Activated naive CD4-positive, alpha-beta T cell treated with anti-CD3 and anti-CD28 coated beads, Interleukin-2, amount 50 U/mL, for 24 hours (primary cell): ENCODE measurements at regions not wholly inside any gene's neighbourhood (a gene's known extent, or its start where the extent isn't known, plus 50 kb on each side); places are given as distances from the start of the nearest gene placed in this dataset.

Source experiments
- H3K27ac Mint-ChIP-seq: one replicate; pipeline ENCODE4 v1.8.0; 2021; ENCODE audit warnings: mild to moderate bottlenecking, mixed read lengths
- H3K27me3 Mint-ChIP-seq: one replicate; pipeline ENCODE4 v1.8.0; 2021; ENCODE audit warnings: mixed read lengths
- H3K36me3 Mint-ChIP-seq: one replicate; pipeline ENCODE4 v1.8.0; 2021; ENCODE audit warnings: mixed read lengths
- H3K4me1 Mint-ChIP-seq: one replicate; pipeline ENCODE4 v1.8.0; 2021; ENCODE audit warnings: mixed read lengths
- H3K4me3 Mint-ChIP-seq: one replicate; pipeline ENCODE4 v1.8.0; 2021; ENCODE audit warnings: mild to moderate bottlenecking, mixed read lengths
- H3K9me3 Mint-ChIP-seq: one replicate; pipeline ENCODE4 v1.8.0; 2021; ENCODE audit warnings: mixed read lengths

DNA sequence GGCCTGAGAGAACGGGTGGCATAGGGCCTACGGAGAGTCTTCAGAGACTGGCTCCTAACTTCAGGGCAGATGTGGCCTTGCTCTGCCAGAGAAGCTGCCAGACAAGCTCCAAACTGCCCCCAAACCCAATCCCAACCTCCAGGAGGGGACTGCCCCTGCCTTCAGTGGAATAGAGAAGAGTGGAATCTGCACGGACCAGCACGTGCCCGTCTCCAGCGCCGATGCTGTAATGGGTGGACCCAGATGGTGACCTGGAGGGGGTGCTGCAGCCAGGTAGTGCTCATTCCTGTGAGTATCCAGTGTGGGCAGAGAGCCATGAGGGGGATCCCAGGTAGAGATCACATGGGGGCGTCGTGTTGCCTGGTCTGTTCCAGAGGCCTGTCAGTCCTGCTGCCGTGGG lies 73.2 kb upstream of the NKX1-1 start:
- no peak overlapping the region for H3K27ac Mint-ChIP-seq
- H3K36me3 Mint-ChIP-seq = peaks cover 2% of the 10 kb centered on the region
- peaks cover 7% of the 10 kb centered on the region for H3K9me3 Mint-ChIP-seq
- H3K4me3 Mint-ChIP-seq = no peak overlapping the region
- peaks cover 9% of the 10 kb centered on the region for H3K27me3 Mint-ChIP-seq
- H3K4me1 Mint-ChIP-seq = no peaks in the 10 kb centered on the region

DNA sequence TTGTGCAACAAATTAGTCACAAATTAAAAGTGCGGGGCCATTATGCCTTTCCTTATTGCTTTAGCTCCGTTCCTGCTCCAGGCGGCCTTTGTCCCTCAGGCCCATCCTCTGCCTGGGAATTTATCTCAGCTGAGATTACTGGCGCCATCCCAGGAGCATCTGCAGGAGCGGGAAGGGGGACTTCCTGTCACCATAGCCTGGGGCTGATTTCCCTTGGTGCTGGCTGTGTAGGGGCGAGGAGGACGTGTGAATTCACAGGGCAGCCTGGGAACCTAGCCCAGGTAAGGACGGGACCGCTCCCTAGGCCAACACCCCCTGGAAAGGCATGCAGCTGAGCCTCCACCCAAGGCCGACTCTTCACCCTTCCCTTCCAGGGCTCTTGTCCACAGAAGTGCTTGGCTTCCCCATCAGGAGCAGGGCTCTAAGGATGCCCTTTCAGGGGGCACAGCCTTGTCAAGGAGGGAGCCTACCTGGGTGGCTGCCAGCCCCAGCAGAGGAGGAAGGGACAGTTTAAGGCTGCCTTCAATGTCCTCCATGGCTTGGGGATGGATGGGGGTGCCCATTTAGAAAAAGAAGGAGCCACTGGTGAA lies 72.6 kb upstream of the NKX1-1 start:
- H3K36me3 Mint-ChIP-seq = peaks cover 2% of the 10 kb centered on the region
- peaks cover 4% of the 10 kb centered on the region for H3K9me3 Mint-ChIP-seq
- H3K4me3 Mint-ChIP-seq = no peak overlapping the region
- H3K4me1 Mint-ChIP-seq = no peaks in the 10 kb centered on the region
- no peak overlapping the region for H3K27ac Mint-ChIP-seq
- peaks cover 8% of the 10 kb centered on the region for H3K27me3 Mint-ChIP-seq

DNA sequence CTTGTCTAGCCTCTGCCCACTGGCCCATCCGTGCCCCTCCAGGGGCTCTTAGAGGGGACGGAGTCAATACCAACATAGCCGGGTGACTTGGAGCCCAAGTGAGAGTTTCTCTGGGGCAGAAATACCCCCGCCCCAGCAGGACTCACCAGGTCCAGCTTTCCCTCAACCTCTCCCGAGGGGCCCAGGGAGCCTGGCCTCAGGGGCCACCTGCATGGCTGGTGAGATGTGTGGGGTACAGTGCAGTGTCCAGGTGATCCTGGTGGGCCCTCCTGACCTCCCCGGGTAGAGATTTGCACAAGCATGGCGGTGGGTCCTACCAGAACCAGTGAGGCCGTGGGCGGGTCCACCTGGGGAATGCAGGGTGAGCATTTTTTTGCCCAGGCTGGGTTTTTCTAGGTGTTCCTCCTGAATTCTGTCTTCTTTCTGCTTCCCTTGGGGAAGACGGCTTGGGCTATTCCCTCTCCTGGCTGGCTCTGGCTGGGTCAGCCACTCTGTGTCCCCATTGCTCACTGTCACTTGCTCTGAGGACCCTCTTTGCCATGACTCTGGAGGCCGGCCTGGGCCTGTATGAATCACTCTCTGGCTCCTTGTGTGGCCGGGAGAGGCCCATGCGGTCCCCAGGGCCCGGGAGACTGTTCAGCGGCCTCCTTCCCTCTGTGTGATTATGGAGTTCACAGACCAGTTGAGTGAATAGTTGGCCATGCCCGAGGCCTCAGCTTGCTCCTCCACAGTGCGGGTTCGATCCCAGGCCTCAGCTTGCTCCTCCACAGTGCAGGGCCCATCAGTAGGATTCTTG lies 71.0 kb upstream of the NKX1-1 start:
- Mint-ChIP-seq H3K27me3 (peaks cover 4% of the 10 kb centered on the region), H3K27ac (no peak overlapping the region), H3K36me3 (peaks cover 2% of the 10 kb centered on the region), H3K4me3 (no peak overlapping the region), H3K9me3 (peaks cover 4% of the 10 kb centered on the region), H3K4me1 (no peaks in the 10 kb centered on the region)

DNA sequence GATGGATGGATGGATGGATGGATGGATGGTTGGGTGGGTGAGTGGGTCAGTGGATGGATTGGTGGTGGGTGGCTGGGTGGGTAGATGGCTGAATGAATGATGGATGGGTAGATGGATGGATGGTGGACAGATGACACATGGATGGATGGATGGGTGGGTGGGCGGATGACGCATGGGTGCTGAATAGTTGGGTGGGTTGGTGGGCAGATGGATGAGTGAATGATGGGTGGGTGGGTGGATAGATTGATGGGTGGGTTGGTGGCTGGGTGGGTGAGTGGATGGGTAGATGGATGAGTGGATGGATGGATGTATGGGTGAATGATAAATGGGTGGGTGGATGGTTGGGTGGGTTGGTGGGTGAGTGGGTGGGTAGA lies 69.9 kb upstream of the NKX1-1 start:
- Mint-ChIP-seq H3K27ac (no peak overlapping the region), H3K9me3 (no peaks in the 10 kb centered on the region), H3K4me3 (no peak overlapping the region), H3K27me3 (peaks cover 4% of the 10 kb centered on the region), H3K4me1 (no peaks in the 10 kb centered on the region), H3K36me3 (no peaks in the 10 kb centered on the region)

DNA sequence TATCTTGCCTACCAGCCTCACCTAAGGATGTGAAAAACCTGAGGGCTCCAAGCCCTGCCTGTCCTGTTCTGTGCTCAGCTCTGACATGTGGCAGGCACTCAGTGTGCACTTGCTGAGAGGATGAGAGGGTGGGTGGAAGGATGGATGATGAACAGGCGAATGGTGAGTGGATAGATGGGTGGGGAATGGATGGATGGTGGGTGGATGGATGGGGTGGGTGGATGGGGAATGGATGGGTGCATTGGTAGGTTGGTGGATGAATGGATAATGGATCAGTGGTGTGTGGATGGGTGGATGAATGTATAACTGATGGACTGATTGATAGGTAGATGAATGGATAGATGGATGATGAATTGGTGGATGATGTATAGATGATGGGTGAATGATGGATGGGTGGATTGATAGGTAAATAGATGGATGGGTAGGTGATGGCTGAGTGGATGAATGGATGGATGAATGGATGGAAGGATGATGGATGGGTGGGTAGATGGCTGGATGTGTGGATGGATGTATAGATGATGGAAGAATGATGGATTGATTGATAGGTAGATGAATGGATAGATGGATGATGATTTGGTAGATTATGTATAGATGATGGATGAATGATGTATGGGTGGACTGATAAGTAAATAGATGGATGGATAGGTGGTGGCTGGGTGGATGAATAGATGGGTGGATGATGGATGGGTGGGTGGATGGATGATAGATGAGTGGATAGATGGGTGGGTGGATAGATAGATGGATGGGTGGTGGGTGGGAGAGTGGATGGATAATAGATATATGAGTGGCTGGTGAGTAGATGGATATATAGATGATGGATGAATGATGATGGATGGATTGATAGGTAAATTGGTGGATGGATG lies 69.3 kb upstream of the NKX1-1 start:
- Mint-ChIP-seq H3K27ac (no peak overlapping the region), H3K4me3 (no peak overlapping the region), H3K36me3 (no peaks in the 10 kb centered on the region), H3K4me1 (no peaks in the 10 kb centered on the region), H3K9me3 (no peaks in the 10 kb centered on the region), H3K27me3 (peaks cover 4% of the 10 kb centered on the region)

DNA sequence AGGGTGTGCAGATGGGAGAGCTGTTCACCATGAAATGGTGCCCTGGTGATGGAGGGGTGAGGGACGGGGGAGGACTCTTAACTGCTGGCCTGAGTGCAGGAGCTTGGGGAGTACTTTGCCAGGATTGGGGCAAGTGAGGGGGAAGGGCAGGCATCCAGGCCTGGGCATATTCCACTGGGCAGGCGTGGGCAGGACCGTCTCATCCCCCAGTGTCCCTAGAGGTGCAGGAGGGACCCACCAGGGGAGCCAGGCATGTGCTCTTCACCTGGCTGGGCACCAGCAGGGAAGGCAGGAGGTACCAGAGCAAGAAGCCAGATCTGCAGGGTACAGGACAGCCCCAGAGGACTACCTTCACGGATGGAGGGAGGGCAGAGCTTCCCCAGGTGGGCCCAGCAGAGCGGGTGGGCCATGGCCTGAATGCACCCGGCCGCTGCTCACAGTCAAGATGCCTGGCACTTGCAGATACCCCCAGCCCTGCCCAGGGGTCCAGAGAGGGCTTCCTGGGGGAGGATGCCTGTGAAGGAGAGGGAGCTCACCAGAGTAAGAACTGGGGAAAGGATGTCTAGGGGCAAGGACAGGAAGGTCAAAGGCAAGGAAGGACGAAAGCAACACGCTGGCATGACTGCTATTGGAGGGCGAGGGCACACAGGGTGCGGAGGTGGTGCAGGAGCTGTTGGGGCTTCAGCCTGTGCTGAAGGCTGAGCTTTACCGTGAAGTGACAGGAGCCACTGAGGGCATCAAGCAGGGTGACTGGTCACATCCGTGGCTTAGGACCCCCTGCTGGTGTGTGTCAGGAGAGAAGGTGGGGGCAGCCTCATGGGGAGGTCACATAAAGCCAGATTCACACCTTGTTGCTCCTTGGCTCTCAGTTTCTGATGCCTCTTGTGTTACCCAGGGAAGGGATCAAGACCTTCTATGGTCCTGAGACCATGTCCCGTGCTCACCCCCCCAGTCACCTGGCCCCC lies 68.2 kb upstream of the NKX1-1 start:
- H3K36me3 Mint-ChIP-seq = no peaks in the 10 kb centered on the region
- H3K4me3 Mint-ChIP-seq = no peak overlapping the region
- peaks cover 4% of the 10 kb centered on the region for H3K27me3 Mint-ChIP-seq
- H3K4me1 Mint-ChIP-seq = no peaks in the 10 kb centered on the region
- no peaks in the 10 kb centered on the region for H3K9me3 Mint-ChIP-seq
- no peak overlapping the region for H3K27ac Mint-ChIP-seq

DNA sequence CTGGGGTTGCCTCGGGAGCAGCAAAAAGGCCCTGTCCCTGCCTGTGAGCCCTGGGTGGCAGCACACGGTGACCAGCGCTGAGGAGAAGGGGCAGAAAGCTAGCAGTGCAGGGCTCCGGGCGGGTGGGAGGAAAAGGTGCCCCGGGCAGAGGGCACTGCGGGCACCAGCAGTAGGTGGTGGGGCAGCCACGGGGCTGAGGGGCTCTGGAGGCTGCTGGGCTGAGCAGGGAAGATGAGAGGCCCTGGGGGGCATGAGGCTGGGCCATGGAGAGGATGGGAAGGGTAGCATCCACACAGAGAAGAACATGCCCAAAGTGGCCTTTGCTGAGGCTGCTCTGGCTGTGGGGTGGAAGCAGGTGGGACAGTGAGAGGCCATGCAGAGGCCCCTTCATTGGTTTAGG lies 67.5 kb upstream of the NKX1-1 start:
- Mint-ChIP-seq H3K27me3 (peaks cover 4% of the 10 kb centered on the region), H3K27ac (no peak overlapping the region), H3K9me3 (no peaks in the 10 kb centered on the region), H3K36me3 (no peaks in the 10 kb centered on the region), H3K4me3 (no peak overlapping the region), H3K4me1 (no peaks in the 10 kb centered on the region)

DNA sequence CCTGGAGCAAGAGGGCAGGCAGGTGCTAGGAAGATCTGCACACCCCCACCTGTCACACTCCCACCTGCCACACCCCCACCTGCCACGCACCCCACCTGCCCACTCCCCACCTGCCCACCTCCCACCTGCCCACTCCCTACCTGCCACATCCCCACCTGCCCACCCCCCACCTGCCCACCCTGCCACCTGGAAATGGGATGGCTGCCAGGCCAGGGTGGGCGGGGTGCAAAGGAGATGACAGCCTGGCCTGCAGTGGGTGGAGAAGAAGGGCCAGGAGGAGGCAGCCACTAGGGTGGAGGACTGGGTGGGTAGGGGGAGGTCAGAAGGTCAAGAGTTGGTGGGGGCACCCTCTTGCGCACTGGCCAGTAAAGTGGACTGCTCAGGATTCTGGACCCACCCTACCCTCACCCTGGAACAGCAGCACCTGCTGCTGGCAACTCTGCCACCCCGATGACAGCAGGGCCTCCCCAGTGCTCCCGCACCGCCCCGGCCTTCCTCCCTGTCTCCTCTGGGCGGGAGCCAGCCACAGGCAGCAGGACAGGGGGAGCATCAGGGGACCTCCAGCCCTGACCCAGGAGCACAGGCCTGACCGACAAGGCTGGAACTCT lies 66.8 kb upstream of the NKX1-1 start:
- Mint-ChIP-seq H3K4me3 (no peak overlapping the region), H3K36me3 (no peaks in the 10 kb centered on the region), H3K27ac (no peak overlapping the region), H3K9me3 (no peaks in the 10 kb centered on the region), H3K4me1 (no peaks in the 10 kb centered on the region), H3K27me3 (peaks cover 4% of the 10 kb centered on the region)

DNA sequence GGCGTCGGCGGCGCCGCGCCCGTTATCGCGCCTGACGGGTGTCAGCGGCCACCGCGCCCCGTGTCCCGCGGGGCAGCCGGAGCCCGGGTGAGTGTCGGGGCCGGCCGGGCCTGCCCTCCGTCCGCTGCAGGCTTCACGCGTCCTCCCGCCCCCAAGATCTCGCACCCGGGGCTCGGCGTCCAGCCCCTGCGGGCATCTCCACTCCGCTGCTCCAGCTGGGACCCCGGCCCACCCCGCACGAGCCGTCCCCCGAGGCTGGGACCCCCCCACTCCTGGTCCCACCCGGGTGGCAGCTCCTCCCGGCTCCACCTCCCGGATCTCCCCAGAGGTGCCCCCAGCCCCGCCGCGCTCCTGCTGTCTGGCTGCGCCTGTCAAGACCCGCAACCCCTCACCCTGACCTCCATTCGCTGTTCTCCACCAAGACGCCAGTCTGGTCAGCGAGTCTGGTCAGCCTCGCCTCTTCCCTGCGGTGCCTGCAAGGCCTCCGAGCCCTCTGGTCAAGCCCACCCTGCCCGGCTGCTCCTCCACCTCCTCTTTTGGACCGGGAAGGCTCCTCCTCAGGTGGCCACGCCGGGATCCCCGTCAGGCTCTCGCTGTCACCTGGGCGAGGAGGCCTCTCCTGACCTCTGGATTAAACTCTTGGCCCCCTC lies 66.0 kb upstream of the NKX1-1 start:
- no peaks in the 10 kb centered on the region for H3K4me1 Mint-ChIP-seq
- peaks cover 4% of the 10 kb centered on the region for H3K27me3 Mint-ChIP-seq
- H3K36me3 Mint-ChIP-seq = no peaks in the 10 kb centered on the region
- peaks cover 5% of the 10 kb centered on the region for H3K9me3 Mint-ChIP-seq
- H3K4me3 Mint-ChIP-seq = no peak overlapping the region
- no peak overlapping the region for H3K27ac Mint-ChIP-seq

DNA sequence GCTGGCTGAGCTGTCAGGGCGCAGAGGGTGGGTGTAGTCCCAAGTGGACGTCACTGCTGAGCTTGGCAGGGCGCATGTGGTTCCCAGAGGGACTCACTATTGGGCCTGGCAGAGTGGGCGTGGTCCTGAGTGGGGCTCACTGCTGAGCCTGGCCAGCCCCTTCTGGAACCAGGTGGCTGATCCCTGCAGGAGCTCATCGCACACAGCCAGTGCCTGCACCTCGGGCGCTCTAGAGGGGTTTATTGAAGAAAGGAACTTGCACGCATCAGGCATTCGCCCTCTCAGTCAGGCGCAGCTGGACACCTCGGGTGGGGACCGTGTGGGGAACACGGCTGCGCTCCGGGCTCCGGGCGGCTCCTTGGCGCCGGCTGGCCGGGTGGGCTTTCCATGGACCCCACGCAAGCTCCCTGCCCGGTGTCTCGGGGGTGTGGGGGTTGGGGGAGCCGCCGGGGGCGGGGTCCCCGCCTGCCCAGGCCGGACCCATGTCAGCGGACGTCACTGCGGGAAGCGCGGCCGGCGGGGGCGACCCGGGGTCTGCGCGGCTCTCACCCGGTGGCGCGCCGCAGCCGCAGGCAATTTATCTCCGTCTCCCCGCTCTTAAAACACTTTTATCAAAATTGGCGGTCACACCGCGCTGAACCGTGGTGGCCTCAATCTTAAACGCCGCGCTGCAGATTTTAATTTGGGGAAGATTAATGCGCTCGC lies 65.4 kb upstream of the NKX1-1 start:
- Mint-ChIP-seq H3K4me3 (no peak overlapping the region), H3K9me3 (peaks cover 6% of the 10 kb centered on the region), H3K27me3 (peaks cover 4% of the 10 kb centered on the region), H3K4me1 (no peaks in the 10 kb centered on the region), H3K36me3 (no peaks in the 10 kb centered on the region), H3K27ac (no peak overlapping the region)

DNA sequence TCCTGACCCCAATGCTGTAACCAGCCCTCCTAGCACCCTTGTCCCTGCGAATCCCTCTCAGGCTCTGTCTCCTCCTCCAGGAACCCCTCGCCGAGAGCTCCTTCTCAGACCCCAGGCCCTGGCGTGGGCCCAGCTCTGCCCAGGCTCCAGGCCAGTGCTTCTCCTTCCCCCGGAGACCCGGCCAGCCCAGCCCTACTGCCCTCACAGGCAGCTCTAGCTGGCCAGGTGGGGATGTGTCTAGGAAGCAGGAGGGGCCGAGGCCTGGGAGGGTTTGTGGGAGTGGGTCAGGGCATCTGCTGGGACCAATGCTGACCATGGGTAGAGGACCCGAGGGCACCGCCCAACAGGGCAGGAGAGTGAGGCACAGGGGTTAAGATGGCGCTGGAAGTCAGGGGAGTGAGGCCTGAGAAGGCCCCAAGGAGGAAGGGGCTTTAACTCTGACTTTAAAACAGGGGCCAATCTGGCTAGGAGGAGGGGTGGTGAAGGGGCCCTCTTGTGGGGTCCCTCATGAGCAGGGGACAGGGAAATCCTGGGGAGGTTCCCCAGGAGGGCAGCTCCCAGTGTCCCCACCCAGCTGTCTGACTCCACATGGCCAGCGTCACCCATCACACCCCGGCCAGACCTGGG lies 64.7 kb upstream of the NKX1-1 start:
- no peaks in the 10 kb centered on the region for H3K4me1 Mint-ChIP-seq
- H3K4me3 Mint-ChIP-seq = no peak overlapping the region
- H3K27me3 Mint-ChIP-seq = peaks cover 4% of the 10 kb centered on the region
- no peak overlapping the region for H3K27ac Mint-ChIP-seq
- H3K9me3 Mint-ChIP-seq = peaks cover 6% of the 10 kb centered on the region
- H3K36me3 Mint-ChIP-seq = no peaks in the 10 kb centered on the region

DNA sequence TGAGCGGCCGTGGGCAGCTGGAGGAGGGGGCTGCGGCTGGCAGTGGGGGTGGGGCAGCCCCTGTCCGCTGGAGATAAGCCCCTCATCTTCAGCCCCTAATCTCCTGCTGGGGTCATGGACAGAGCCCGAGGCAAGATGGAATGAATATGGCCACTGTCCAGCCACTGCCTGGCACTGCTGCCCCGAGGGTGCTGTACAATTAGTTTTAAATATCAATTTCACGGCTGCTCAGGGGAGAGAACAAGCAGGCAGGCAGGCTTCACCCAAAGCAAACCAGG lies 64.1 kb upstream of the NKX1-1 start:
- no peaks in the 10 kb centered on the region for H3K36me3 Mint-ChIP-seq
- no peak overlapping the region for H3K27ac Mint-ChIP-seq
- peaks cover 4% of the 10 kb centered on the region for H3K27me3 Mint-ChIP-seq
- H3K4me3 Mint-ChIP-seq = no peak overlapping the region
- H3K9me3 Mint-ChIP-seq = peaks cover 6% of the 10 kb centered on the region
- H3K4me1 Mint-ChIP-seq = no peaks in the 10 kb centered on the region

DNA sequence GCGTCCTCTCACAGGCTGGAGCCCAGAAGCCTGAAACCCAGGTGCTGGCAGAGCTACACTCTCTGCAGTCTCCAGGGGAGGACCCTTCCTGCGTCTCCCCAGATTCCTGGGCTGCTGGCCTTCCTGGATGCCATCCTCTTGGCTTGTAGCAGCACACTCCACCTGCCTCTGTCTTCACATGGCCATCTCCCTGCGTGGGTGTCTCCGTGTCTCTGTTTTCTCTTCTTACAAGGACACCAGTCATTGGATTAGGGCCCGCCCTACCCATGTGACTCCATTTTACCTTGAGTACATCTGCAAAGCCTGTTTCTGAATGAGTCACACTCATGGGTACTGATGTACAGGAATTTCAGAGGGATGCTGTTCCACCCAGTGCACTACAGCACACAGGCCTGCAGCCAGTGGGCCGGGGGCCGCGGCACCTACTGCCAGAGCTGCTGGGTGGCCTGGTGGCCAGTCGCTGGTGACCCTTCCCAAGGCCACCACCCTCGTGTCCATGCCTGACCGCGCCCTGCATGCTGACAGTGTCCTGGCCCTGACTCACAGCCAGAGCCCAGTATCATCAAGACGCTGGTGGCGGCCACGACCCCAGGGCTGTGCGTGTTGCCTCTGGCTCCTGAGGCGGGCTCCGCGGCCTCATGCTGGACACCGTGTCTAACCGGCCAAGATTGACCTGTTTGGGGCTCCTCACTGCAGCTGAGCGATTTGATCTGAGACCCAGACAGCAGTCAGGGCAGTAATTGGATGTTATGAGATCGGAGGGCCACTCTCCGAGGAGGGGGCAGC lies 63.6 kb upstream of the NKX1-1 start:
- H3K36me3 Mint-ChIP-seq = no peaks in the 10 kb centered on the region
- H3K27ac Mint-ChIP-seq = no peak overlapping the region
- peaks cover 4% of the 10 kb centered on the region for H3K27me3 Mint-ChIP-seq
- H3K9me3 Mint-ChIP-seq = peaks cover 6% of the 10 kb centered on the region
- H3K4me1 Mint-ChIP-seq = no peaks in the 10 kb centered on the region
- H3K4me3 Mint-ChIP-seq = no peak overlapping the region
